ENCODE measurements at regions not wholly inside any gene's neighbourhood (a gene's known extent, or its start where the extent isn't known, plus 50 kb on each side); places are given as distances from the start of the nearest gene placed in this dataset.

GRCh38 chr3:104275199-104275598 lies 1091.5 kb upstream of the ALCAM start:
- no peak overlapping the region for H3K9ac ChIP-seq
- TF ChIP-seq EZH2phosphoT487 (IDR thresholded peaks at IDR 0.05) (no peak), CTCF (IDR thresholded peaks at IDR 0.05) (no peak), EZH2 (IDR thresholded peaks at IDR 0.05) (no peak)
- no peaks in the 10 kb centered on the region for H3K36me3 ChIP-seq
- Mint-ChIP-seq H3K36me3 (no peaks in the 10 kb centered on the region), H3K27me3 (ENCODE audit: insufficient read depth, low read depth) (no peaks in the 10 kb centered on the region), H3K4me3 (no peak overlapping the region), H3K27ac (no peak overlapping the region), H3K9me3 (peaks cover 10% of the 10 kb centered on the region), H3K4me1 (peaks cover 5% of the 10 kb centered on the region)
- peaks cover 10% of the 10 kb centered on the region for H3K9me3 ChIP-seq (ENCODE audit: low read depth)
- no peak overlapping the region for H2AFZ ChIP-seq (replicated peaks)
- no peaks in the 10 kb centered on the region for H4K20me1 ChIP-seq (ENCODE audit: low read depth)
- DNase-seq (ENCODE audit: low spot score), result no peak
- H3K4me3 ChIP-seq, result no peak overlapping the region
- no peak overlapping the region for H3K4me2 ChIP-seq
- H3K27ac ChIP-seq, result no peak overlapping the region
- no peaks in the 10 kb centered on the region for H3K4me1 ChIP-seq
- no peaks in the 10 kb centered on the region for H3K79me2 ChIP-seq (ENCODE audit: low read depth)
- no peaks in the 10 kb centered on the region for H3K27me3 ChIP-seq
- H3F3A ChIP-seq (ENCODE audit: low read depth), result no peaks in the 10 kb centered on the region

- peaks cover 32% of the 10 kb centered on the region for H3K9me3 Mint-ChIP-seq
- Histone ChIP-seq H3K9ac (no peak overlapping the region), H3K27ac (no peak overlapping the region), H3K4me1 (no peaks in the 10 kb centered on the region), H2AFZ (replicated peaks) (no peak overlapping the region), H3K79me2 (ENCODE audit: low read depth) (no peaks in the 10 kb centered on the region), H3F3A (ENCODE audit: low read depth) (no peaks in the 10 kb centered on the region), H3K36me3 (no peaks in the 10 kb centered on the region), H3K4me3 (no peak overlapping the region), H4K20me1 (ENCODE audit: low read depth) (no peaks in the 10 kb centered on the region), H3K9me3 (ENCODE audit: low read depth) (peaks cover 17% of the 10 kb centered on the region), H3K4me2 (no peak overlapping the region), H3K27me3 (no peaks in the 10 kb centered on the region)
- H3K4me1 Mint-ChIP-seq, result peaks cover 5% of the 10 kb centered on the region
- TF ChIP-seq CTCF (IDR thresholded peaks at IDR 0.05), result no peak
- H3K4me3 Mint-ChIP-seq, result no peak overlapping the region
- H3K27ac Mint-ChIP-seq, result no peak overlapping the region
- H3K36me3 Mint-ChIP-seq, result peaks cover 3% of the 10 kb centered on the region
- no peaks in the 10 kb centered on the region for H3K27me3 Mint-ChIP-seq (ENCODE audit: insufficient read depth, low read depth)
- DNase-seq (ENCODE audit: low spot score), result no peak
These were observed 1087.1 kb upstream of the ALCAM start for GRCh38 chr3:104279617-104280016.

DNA sequence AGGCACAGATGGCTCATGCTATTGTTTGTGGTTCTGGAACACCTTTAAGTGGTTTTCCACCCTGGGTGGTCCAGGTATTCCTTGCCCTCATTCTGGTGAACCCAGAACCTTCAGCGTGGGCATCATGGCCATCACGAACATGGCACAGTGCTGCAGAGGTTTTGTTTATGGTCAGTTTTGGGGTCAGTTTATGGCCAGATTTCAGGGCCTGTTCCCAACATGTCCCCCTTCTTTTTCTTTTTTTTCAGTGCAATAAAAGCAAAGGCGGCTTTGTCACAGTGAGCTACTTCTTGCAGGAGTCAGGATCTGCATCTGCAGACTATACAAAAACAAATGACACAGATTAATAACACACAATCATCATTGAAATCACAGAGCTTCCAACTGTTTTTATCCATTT lies 1085.0 kb upstream of the ALCAM start:
- Mint-ChIP-seq H3K36me3 (peaks cover 3% of the 10 kb centered on the region), H3K27ac (no peak overlapping the region), H3K9me3 (peaks cover 41% of the 10 kb centered on the region), H3K27me3 (ENCODE audit: insufficient read depth, low read depth) (no peaks in the 10 kb centered on the region), H3K4me1 (peaks cover under 1% of the 10 kb centered on the region), H3K4me3 (no peak overlapping the region)
- Histone ChIP-seq H3K4me1 (no peaks in the 10 kb centered on the region), H3K4me2 (no peak overlapping the region), H3K27ac (no peak overlapping the region), H4K20me1 (ENCODE audit: low read depth) (no peaks in the 10 kb centered on the region), H3F3A (ENCODE audit: low read depth) (no peaks in the 10 kb centered on the region), H3K9ac (no peak overlapping the region), H3K4me3 (no peak overlapping the region), H2AFZ (replicated peaks) (no peak overlapping the region), H3K9me3 (ENCODE audit: low read depth) (peaks cover 9% of the 10 kb centered on the region), H3K27me3 (no peaks in the 10 kb centered on the region), H3K79me2 (ENCODE audit: low read depth) (no peaks in the 10 kb centered on the region), H3K36me3 (no peaks in the 10 kb centered on the region)
- TF ChIP-seq EZH2phosphoT487 (IDR thresholded peaks at IDR 0.05) (no peak), EZH2 (IDR thresholded peaks at IDR 0.05) (no peak), CTCF (IDR thresholded peaks at IDR 0.05) (no peak)
- DNase-seq (ENCODE audit: low spot score), result no peak

- Histone ChIP-seq H3K4me2 (no peak overlapping the region), H4K20me1 (ENCODE audit: low read depth) (no peaks in the 10 kb centered on the region), H3K36me3 (no peaks in the 10 kb centered on the region), H2AFZ (replicated peaks) (no peak overlapping the region), H3K9ac (no peak overlapping the region), H3K9me3 (ENCODE audit: low read depth) (no peaks in the 10 kb centered on the region), H3K79me2 (ENCODE audit: low read depth) (no peaks in the 10 kb centered on the region), H3K27ac (no peak overlapping the region), H3F3A (ENCODE audit: low read depth) (peaks cover 3% of the 10 kb centered on the region), H3K4me1 (peaks cover 7% of the 10 kb centered on the region), H3K27me3 (no peaks in the 10 kb centered on the region), H3K4me3 (no peak overlapping the region)
- Mint-ChIP-seq H3K4me3 (no peak overlapping the region), H3K4me1 (peaks cover 11% of the 10 kb centered on the region), H3K36me3 (no peaks in the 10 kb centered on the region), H3K27me3 (ENCODE audit: insufficient read depth, low read depth) (no peaks in the 10 kb centered on the region), H3K9me3 (peaks cover 25% of the 10 kb centered on the region), H3K27ac (no peak overlapping the region)
- no peak for DNase-seq (ENCODE audit: low spot score)
- TF ChIP-seq EZH2 (IDR thresholded peaks at IDR 0.05), result no peak
- TF ChIP-seq CTCF (IDR thresholded peaks at IDR 0.05), result no peak
- TF ChIP-seq EZH2phosphoT487 (IDR thresholded peaks at IDR 0.05), result no peak
These were observed 1080.1 kb upstream of the ALCAM start for GRCh38 chr3:104286645-104287044.

All from neural progenitor cell (in vitro differentiated cells).